OCI-LY1 (cell line): ENCODE measurements at regions not wholly inside any gene's neighbourhood (a gene's known extent, or its start where the extent isn't known, plus 50 kb on each side); places are given as distances from the start of the nearest gene placed in this dataset.

Experiments used
- H2AFZ ChIP-seq: fragments of 200-600 bp; sonication (generic), shearing (Covaris generic); 2 replicates; pipeline ENCODE4 v1.6.0; 2014; ENCODE audit warnings: antibody characterized with exemption, mild to moderate bottlenecking, low read length
- H3F3A ChIP-seq: fragments of 200-600 bp; sonication (generic), shearing (Covaris generic); 2 replicates; pipeline ENCODE4 v1.6.0; 2014; ENCODE audit warnings: mild to moderate bottlenecking, antibody characterized with exemption, low read length, moderate library complexity; ENCODE audit not compliant: insufficient read depth
- H3K27ac ChIP-seq: fragments of 200-600 bp; sonication (generic); 2 replicates; pipeline ENCODE4 v1.5.1; 2014; ENCODE audit warnings: low read length, mixed run types, mild to moderate bottlenecking, low read depth; ENCODE audit not compliant: poor library complexity, severe bottlenecking
- H3K27me3 ChIP-seq: fragments of 200-600 bp; sonication (generic); 2 replicates; pipeline ENCODE4 v1.6.0; 2014; ENCODE audit warnings: antibody characterized with exemption, mild to moderate bottlenecking, low read length, moderate library complexity; ENCODE audit not compliant: insufficient read depth
- H3K36me3 ChIP-seq: fragments of 200-600 bp; sonication (generic); 2 replicates; pipeline ENCODE4 v1.6.1; 2014; ENCODE audit warnings: mild to moderate bottlenecking, antibody characterized with exemption, low read length, moderate library complexity, mixed read lengths; ENCODE audit not compliant: insufficient read depth
- H3K4me1 ChIP-seq: fragments of 200-600 bp; sonication (generic); 2 replicates; pipeline ENCODE4 v1.5.1; 2014; ENCODE audit warnings: mild to moderate bottlenecking, low read length, moderate library complexity; ENCODE audit not compliant: insufficient read depth, severe bottlenecking
- H3K4me2 ChIP-seq: fragments of 200-600 bp; sonication (generic), shearing (Covaris generic); 2 replicates; pipeline ENCODE4 v1.6.1; 2014; ENCODE audit warnings: low read length
- H3K4me3 ChIP-seq: fragments of 200-600 bp; sonication (generic); 2 replicates; pipeline ENCODE4 v1.5.1; 2014; ENCODE audit warnings: low read length, low read depth, mild to moderate bottlenecking, mixed read lengths; ENCODE audit not compliant: poor library complexity, severe bottlenecking
- H3K79me2 ChIP-seq: fragments of 200-600 bp; shearing (Covaris generic); 2 replicates; pipeline ENCODE4 v1.6.1; 2016; ENCODE audit warnings: mixed run types, low read length, mixed read lengths; ENCODE audit not compliant: insufficient read depth
- H3K9ac ChIP-seq: fragments of 200-600 bp; sonication (generic), shearing (Covaris generic); 2 replicates; pipeline ENCODE4 v1.6.1; 2014; ENCODE audit warnings: mild to moderate bottlenecking, low read length, mixed read lengths
- H3K9me2 ChIP-seq: fragments of 200-600 bp; sonication (generic), shearing (Covaris generic); 2 replicates; pipeline ENCODE4 v1.6.1; 2014; ENCODE audit warnings: low read depth, mild to moderate bottlenecking, low read length, mixed read lengths
- H3K9me3 ChIP-seq: fragments of 200-600 bp; shearing (Covaris generic); 2 replicates; pipeline ENCODE4 v1.6.1; 2014; ENCODE audit warnings: low read length, mixed read lengths
- H4K20me1 ChIP-seq: fragments of 200-600 bp; sonication (generic), shearing (Covaris generic); 2 replicates; pipeline ENCODE4 v1.6.0; 2016; ENCODE audit warnings: mild to moderate bottlenecking, low read length; ENCODE audit not compliant: insufficient read depth
- CTCF ChIP-seq: fragments of 200-600 bp; sonication (generic), shearing (Covaris generic); IDR thresholded peaks from 2 replicates; pipeline ENCODE4 v1.5.1; 2017; ENCODE audit warnings: mild to moderate bottlenecking, antibody characterized with exemption, low read length, moderate library complexity, mixed read lengths
- EZH2 ChIP-seq: fragments of 200-600 bp; sonication (generic), shearing (Covaris generic); IDR thresholded peaks from 2 replicates; pipeline ENCODE4 v1.8.0; 2017; ENCODE audit warnings: borderline replicate concordance, mixed run types, mild to moderate bottlenecking, antibody characterized with exemption, low read length, moderate library complexity, mixed read lengths

GRCh38 chr11:42225664-42226063 lies 766.2 kb upstream of the LRRC4C start:
- H3K27me3 ChIP-seq: no peaks in the 10 kb centered on the region
- H3K79me2 ChIP-seq: no peaks in the 10 kb centered on the region
- H3F3A ChIP-seq: no peaks in the 10 kb centered on the region
- no peak for TF ChIP-seq CTCF
- TF ChIP-seq EZH2: no peak
- no peak overlapping the region for H3K9ac ChIP-seq
- H4K20me1 ChIP-seq: no peaks in the 10 kb centered on the region
- no peaks in the 10 kb centered on the region for H3K9me3 ChIP-seq
- no peaks in the 10 kb centered on the region for H3K9me2 ChIP-seq
- no peak overlapping the region for H3K4me3 ChIP-seq
- no peaks in the 10 kb centered on the region for H3K36me3 ChIP-seq
- H3K27ac ChIP-seq: no peak overlapping the region
- no peaks in the 10 kb centered on the region for H3K4me1 ChIP-seq
- no peak overlapping the region for H2AFZ ChIP-seq
- no peak overlapping the region for H3K4me2 ChIP-seq

DNA sequence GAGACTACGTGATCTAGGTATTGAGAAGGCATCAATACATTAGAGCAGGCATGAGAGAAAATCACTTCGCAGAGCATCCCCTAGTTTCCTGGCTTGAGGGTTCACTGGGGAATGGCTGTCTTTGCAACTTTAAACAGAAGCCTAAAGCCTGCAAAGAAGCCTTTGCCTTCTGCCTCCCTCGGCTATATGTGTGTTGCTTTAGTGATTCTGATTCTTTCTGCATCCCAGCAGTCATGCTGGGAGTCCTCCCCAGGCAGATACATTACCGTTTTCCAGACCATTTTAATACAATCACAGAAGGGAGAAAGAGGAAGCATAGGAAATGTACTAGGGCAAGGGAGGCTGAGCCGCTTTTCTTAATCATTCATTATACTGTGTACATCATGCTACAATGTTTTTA lies 773.2 kb upstream of the LRRC4C start:
- H4K20me1 ChIP-seq: no peaks in the 10 kb centered on the region
- no peak overlapping the region for H3K4me2 ChIP-seq
- no peak for TF ChIP-seq EZH2
- no peak for TF ChIP-seq CTCF
- H3F3A ChIP-seq: no peaks in the 10 kb centered on the region
- H3K9me2 ChIP-seq: no peaks in the 10 kb centered on the region
- no peak overlapping the region for H3K4me3 ChIP-seq
- no peaks in the 10 kb centered on the region for H3K36me3 ChIP-seq
- no peaks in the 10 kb centered on the region for H3K9me3 ChIP-seq
- no peaks in the 10 kb centered on the region for H3K4me1 ChIP-seq
- no peaks in the 10 kb centered on the region for H3K79me2 ChIP-seq
- no peak overlapping the region for H2AFZ ChIP-seq
- H3K9ac ChIP-seq: no peak overlapping the region
- H3K27me3 ChIP-seq: no peaks in the 10 kb centered on the region
- H3K27ac ChIP-seq: no peak overlapping the region

DNA sequence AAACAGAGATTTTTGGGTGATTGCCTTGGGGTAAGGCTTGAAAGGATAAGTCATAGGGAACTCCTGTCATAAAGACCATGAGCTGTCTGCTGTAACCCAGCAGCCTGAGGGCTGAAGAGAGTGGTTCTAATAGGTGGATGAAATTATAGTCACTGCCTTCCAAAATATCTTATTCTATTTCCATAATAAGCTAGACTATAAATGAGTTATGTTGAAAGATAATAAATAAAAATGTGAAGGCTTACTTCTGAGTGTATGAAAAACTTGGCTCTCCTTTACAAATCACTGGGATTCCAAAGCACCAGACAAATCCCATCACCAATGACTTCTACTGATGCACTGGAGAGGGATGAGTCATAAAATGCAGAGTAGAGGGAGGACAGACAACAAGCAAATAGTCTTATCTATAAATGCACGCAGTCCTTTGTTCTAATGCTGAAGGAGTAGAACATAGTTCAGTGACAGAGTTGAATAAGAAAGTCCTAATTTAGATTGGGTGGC lies 775.0 kb upstream of the LRRC4C start:
- Histone ChIP-seq H3K4me2 (no peak overlapping the region), H3K36me3 (no peaks in the 10 kb centered on the region), H3K27ac (no peak overlapping the region), H3K9ac (no peak overlapping the region), H3K9me3 (no peaks in the 10 kb centered on the region), H3K4me1 (no peaks in the 10 kb centered on the region), H3K4me3 (no peak overlapping the region), H3F3A (no peaks in the 10 kb centered on the region), H3K79me2 (no peaks in the 10 kb centered on the region), H2AFZ (no peak overlapping the region), H3K27me3 (no peaks in the 10 kb centered on the region), H4K20me1 (no peaks in the 10 kb centered on the region), H3K9me2 (no peaks in the 10 kb centered on the region)
- TF ChIP-seq CTCF: no peak
- no peak for TF ChIP-seq EZH2
